ENCODE measurements at regions not wholly inside any gene's neighbourhood (a gene's known extent, or its start where the extent isn't known, plus 50 kb on each side); places are given as distances from the start of the nearest gene placed in this dataset.
"Not testable (repeated sequence)": the region's sequence is repeated elsewhere in the genome, so short reads cannot be mapped to it uniquely, and the experiment has no call there.

- DNase-seq (ENCODE audit: low read depth in 2 of 2): no peak
Observed at GRCh38 chr7:68980011-68980410, 618.3 kb upstream of the AUTS2 start.

- DNase-seq (ENCODE audit: low read depth in 2 of 2): not testable (repeated sequence)
Observed at GRCh38 chr7:68980432-68980831, 617.8 kb upstream of the AUTS2 start.

- no peak for DNase-seq (ENCODE audit: low read depth in 2 of 2)
Observed at GRCh38 chr7:68984306-68984705, 614.0 kb upstream of the AUTS2 start.

DNA sequence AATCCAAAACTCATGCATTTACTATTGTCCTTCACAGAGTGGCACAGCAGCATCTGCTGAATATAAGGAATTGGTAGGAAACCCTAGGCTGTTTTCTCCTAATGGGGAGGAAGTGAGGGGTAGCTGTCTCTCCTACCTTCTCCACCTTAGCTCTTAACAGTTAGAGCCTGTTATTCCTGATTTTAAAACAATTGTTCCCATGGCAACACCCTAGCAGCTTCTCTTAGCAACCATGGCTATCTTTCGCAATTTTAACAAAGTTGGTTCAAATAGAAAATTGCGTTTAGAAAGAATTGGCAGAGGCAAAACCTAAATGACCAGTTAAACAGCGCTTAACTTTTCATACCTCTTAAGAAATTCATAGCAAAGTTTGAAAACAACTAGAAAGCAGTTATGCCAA, 603.4 kb upstream of the AUTS2 start:
- DNase-seq (ENCODE audit: low read depth in 2 of 2): no peak

- DNase-seq (ENCODE audit: low read depth in 2 of 2): no peak
Observed at GRCh38 chr7:68998136-68998535, 600.1 kb upstream of the AUTS2 start.

GRCh38 chr7:69002416-69002815, 595.9 kb upstream of the AUTS2 start:
- DNase-seq (ENCODE audit: low read depth in 2 of 2): no peak

DNA sequence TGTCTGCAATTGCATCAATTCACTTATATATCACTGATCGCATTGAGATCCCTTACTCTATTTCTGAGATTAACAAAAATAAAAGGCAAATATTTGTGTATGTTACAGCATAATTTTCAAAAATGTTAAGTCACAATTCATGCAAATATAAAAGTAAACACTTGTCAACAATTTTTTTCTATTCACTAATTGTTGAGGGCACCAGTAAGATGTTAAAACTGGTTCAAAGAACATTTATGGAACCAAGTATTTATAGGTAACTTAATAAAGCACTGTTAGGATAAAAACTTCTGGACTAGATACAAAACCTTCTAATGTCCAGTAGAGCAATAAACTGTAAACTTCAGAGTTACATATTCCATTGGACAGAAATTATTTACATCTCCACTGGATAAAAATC, 586.1 kb upstream of the AUTS2 start:
- DNase-seq (ENCODE audit: low read depth in 2 of 2): no peak

DNA sequence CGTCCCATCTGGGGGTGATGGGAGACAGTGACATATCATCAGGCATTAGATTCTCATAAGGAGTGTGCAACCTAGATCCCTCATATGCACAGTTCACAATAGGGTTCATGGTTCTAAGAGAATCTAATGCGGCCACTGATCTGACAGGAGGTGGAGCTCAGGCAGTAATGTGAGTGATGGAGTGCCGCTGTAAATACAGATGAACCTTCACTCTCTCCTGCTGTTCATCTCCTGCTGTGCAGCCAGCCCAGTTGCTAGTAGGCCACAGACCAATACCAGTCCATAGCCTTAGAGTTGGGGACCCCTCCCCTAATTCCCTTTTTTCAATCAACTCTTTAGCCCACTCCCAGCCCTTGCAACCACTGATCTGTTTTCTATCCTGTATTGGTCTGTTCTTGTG, 581.1 kb upstream of the AUTS2 start:
- no peak for DNase-seq (ENCODE audit: low read depth in 2 of 2)

- no peak for DNase-seq (ENCODE audit: low read depth in 2 of 2)
Observed at GRCh38 chr7:69018200-69018599, 580.1 kb upstream of the AUTS2 start.

DNA sequence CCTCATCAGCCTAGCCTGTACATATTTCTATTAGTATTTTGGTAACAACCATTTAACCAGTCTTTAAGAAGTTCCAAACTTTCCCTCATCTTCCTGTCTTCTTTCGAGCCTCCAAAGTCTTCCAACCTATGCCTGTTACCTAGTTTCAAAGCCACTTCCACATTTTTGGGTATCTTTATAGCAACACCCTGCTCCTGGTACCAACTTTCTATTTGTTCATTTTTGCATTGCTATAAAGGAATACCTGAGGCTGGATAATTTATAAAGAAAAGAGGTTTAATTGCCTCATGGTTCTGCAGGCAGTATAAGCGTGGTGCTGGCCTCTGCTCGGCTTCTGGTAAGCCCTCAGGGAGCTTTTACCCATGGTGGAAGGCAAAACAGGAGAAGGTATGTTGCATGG, 578.8 kb upstream of the AUTS2 start:
- DNase-seq (ENCODE audit: low read depth in 2 of 2): no peak

GRCh38 chr7:69020536-69020935, 577.7 kb upstream of the AUTS2 start:
- no peak for DNase-seq (ENCODE audit: low read depth in 2 of 2)

DNA sequence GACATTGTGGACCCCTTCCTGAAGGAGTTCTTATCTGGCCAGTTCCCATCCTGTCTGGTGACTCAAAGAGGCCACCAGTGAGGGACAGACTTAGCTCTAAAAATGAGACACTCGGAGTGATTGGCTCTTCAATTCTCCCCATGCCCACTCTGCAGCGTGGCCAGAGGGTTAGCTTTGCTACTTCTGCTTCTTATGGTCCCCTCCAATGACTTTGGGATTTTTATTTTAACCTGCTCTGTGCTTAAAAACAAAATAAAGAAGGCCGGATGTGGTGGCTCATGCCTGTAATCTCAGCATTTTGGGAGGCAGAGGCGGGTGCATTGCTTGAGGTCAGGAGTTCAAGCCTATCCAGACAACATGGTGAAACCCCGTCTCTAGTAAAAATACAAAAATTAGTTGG, 573.0 kb upstream of the AUTS2 start:
- DNase-seq (ENCODE audit: low read depth in 2 of 2): no peak

DNA sequence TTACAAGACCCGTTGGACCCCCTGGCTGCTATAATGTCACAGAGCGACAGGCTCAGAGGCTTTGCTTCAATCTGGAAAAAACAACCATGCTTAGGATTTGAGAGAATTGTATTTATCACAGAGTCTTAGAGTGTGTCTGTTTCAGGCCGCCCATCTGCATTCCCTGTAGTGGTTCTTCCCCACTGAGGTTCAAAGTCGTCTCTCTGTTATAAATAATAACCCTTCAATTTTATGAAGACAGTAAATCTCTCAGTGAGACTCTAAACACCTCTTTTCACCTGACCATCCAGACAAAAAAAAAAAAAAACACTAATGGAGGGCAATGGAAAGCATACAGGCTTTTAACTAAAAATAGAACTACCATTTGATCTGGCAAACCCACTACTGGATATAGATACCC, 565.4 kb upstream of the AUTS2 start:
- DNase-seq (ENCODE audit: low read depth in 2 of 2): no peak

GRCh38 chr7:69035826-69036225, 562.4 kb upstream of the AUTS2 start:
- no peak for DNase-seq (ENCODE audit: low read depth in 2 of 2)

DNA sequence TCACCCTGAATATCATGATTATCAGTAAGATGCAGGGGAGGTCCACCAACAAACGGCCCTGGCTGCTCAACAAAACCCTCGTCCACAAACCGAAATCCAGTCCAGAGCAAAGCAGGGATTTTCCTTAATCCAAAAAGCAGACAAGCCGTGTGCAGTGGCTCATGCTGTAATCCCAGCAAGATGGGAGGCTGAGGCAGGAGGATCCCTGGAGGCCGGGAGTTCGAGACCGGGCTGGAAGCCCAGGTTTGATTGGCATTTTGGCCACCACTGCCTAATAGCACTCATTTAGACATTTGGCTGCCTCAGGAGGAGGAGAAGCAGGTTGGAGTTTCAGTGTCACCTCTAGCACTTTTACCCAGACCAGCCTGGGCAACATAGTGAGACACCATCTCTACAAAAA, 562.0 kb upstream of the AUTS2 start:
- no peak for DNase-seq (ENCODE audit: low read depth in 2 of 2)

DNA sequence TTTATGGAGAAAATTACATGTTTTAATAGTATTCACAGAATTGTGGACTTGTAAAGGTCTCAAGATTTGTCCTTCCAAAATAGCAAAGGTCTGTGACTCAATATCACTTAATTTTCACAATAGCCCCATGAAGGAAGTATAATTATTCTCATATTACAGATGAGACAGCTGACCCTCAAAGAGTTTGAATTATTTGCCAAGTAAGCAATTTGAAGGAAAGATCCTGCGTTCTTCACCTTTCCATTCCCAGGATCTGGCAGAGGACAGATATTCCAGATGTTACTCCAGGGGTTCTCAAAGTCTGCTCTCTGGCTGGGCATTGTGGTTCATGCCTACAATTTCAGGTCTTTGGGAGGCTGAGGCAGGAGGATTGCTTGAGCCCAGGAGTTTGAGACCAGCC, 559.4 kb upstream of the AUTS2 start:
- DNase-seq (ENCODE audit: low read depth in 2 of 2): no peak

GRCh38 chr7:69042138-69042537, 556.1 kb upstream of the AUTS2 start:
- DNase-seq (ENCODE audit: low read depth in 2 of 2): no peak

GRCh38 chr7:69047151-69047754, 551.0 kb upstream of the AUTS2 start:
- no peak for DNase-seq (ENCODE audit: low read depth in 2 of 2)

DNA sequence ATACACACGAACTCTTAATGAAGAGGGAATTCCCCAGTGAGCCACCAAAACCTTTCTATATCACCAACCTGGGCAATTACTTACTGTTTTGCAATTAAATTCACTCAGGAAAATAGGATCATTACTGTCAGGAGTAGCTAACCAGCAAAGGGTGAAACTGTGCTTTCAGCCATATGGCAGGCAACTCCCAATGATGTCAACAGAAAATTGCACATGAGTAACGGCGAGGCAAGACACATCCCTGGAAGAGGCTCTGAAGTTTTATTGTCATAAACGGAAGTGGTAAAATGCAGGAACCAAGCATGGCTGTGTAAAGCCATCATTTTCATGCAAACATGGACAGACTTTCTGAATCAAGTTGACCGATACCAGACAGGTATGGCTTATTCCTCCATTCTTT, 548.9 kb upstream of the AUTS2 start:
- no peak for DNase-seq (ENCODE audit: low read depth in 2 of 2)

GRCh38 chr7:69052447-69052846, 545.8 kb upstream of the AUTS2 start:
- no peak for DNase-seq (ENCODE audit: low read depth in 2 of 2)

DNA sequence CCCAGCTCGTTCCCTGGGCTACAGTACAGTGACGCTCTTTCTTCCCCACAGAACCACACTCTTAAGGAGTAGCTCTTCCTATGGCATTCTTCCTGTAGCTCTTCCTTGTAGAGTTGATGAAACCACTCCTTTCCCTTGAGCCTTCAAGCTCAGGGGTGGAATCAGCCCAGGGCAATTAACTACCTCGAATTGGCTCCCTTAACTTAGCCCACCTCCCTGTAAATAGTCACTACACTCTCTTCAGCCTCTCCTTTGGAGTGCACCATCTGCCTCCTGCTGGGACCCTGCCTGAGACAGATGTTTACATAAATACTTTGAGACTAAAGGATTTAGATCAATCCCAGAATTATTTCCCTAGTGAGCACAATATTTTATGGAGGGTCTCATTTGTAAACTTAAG, 537.8 kb upstream of the AUTS2 start:
- DNase-seq (ENCODE audit: low read depth in 2 of 2): no peak

DNA sequence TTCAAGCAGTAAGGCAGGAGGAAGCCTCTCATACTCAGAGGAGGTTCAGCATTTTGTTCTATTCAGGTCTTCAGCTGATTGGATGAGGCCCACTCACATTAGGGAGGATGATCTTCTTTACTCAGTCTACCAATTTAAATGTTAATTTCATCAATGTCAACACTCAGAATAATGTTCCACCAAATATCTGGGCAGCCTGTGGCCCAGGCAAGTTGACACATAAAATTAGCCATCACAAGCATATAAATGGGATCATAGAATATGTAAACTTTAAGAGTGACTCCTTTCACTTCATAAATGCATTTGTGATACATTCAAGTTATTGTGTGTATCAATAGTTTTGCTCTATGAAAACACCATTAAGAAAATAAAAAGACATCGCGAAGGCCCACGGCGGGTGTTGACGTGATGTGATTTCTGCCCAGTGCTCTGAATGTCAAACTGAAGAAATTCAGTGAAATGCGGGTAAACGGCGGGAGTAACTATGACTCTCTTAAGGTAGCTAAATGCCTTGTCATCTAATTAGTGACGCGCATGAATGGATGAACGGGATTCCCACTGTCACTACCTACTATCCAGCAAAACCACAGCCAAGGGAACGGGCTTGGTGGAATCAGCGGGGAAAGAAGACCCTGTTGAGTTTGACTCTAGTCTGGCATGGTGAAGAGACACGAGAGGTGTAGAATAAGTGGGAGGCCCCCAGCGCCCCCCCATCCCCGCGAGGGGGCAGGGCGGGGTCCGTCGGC, 536.1 kb upstream of the AUTS2 start:
- DNase-seq (ENCODE audit: low read depth in 2 of 2): no peak

DNA sequence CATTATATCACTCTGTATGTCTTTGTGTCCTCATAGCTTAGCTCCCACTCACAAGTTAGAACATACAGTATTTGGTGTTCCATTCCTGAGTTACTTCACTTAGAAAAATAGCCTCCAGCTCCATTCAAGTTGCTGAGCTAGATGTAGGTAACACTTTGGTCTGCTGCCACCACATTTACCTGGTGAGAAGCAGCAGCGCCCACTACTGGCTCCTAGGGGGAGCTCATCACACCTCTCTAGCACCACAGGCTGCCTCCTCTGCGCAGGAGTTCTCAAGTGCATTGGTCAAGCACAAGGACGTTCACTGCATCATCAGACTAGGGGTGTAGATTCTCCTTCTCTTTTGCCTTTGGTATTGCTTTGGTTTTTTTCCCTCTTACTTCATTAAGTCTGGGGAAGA, 530.9 kb upstream of the AUTS2 start:
- no peak for DNase-seq (ENCODE audit: low read depth in 2 of 2)

DNA sequence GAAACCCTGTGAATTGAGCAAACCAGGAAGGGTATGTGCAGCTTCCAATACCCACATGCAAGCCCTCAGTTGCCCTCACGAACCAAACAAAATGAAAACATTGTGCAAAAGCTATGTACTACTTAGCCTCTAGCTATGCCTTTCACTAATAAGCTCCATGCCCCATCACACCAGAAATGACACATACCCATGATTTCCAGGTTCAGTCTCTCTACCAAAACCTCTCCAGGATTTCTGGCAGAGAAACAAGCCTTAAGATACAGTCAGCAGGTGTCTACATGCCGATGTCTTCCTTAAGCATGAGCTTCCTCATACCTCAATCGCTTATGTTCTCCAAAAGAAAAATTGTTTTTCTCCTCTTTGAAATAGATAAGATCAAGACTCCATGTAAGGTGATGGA, 527.8 kb upstream of the AUTS2 start:
- no peak for DNase-seq (ENCODE audit: low read depth in 2 of 2)
